Uterus (tissue), 2 donors: ENCODE measurements at regions not wholly inside any gene's neighbourhood (a gene's known extent, or its start where the extent isn't known, plus 50 kb on each side); places are given as distances from the start of the nearest gene placed in this dataset.

Experiments
- POLR2A ChIP-seq, 2 donors: fragments of 450-650 bp; IDR thresholded peaks; one replicate each; pipeline ENCODE4 v1.6.1; 2016; ENCODE audit warnings: antibody characterized with exemption in 2 of 2, mild to moderate bottlenecking in 1 of 2, moderate library complexity in 1 of 2
- TF ChIP-seq, protein P1 (sequence below), 4 experiments: fragments of 200-600 bp in 2 of 4; fragments of 450-650 bp in 2 of 4; sonication (generic) in 2 of 4; IDR thresholded peaks; one replicate each; pipeline ENCODE4 v1.5.1; 2016 to 2019; ENCODE audit warnings: antibody characterized with exemption in 4 of 4, mild to moderate bottlenecking in 2 of 4, moderate library complexity in 1 of 4

DNA sequence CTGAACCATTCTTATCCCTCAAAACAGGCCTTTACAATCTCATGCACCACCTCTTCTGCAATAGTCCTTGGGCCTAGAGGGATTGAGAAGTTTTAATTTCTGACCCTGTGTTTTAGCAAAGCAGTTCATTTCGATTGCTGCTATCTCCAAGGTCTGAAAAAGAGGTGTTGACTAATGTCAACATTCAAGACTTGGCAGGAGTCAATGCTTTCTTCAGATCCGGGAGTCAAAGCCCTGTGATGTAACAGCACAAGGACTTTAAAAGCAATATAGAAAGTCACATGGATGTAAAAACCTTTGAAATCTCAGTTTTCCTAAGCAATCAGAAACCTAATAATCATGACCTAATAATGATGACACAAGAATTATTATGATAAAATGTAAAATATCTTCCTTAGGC, 133.8 kb downstream of the ADAM29 start:
- TF ChIP-seq, protein P1, sequence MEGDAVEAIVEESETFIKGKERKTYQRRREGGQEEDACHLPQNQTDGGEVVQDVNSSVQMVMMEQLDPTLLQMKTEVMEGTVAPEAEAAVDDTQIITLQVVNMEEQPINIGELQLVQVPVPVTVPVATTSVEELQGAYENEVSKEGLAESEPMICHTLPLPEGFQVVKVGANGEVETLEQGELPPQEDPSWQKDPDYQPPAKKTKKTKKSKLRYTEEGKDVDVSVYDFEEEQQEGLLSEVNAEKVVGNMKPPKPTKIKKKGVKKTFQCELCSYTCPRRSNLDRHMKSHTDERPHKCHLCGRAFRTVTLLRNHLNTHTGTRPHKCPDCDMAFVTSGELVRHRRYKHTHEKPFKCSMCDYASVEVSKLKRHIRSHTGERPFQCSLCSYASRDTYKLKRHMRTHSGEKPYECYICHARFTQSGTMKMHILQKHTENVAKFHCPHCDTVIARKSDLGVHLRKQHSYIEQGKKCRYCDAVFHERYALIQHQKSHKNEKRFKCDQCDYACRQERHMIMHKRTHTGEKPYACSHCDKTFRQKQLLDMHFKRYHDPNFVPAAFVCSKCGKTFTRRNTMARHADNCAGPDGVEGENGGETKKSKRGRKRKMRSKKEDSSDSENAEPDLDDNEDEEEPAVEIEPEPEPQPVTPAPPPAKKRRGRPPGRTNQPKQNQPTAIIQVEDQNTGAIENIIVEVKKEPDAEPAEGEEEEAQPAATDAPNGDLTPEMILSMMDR (IDR thresholded peaks at IDR 0.05) = no peak
- TF ChIP-seq POLR2A (IDR thresholded peaks at IDR 0.05) = no peak
